Glomerular endothelial cell (primary cell): ENCODE measurements at regions not wholly inside any gene's neighbourhood (a gene's known extent, or its start where the extent isn't known, plus 50 kb on each side); places are given as distances from the start of the nearest gene placed in this dataset.
"Not testable (repeated sequence)": the region's sequence is repeated elsewhere in the genome, so short reads cannot be mapped to it uniquely, and the experiment has no call there.

Source experiments
- DNase-seq: peaks from one replicate; pipeline ENCODE4 v3.0.0-alpha.2; 2011; ENCODE audit warnings: low read depth, low spot score; ENCODE audit errors: extremely low read depth

GRCh38 chr2:95762023-95763021, 170.5 kb downstream of the TRIM43 start:
- DNase-seq = not testable (repeated sequence)

DNA sequence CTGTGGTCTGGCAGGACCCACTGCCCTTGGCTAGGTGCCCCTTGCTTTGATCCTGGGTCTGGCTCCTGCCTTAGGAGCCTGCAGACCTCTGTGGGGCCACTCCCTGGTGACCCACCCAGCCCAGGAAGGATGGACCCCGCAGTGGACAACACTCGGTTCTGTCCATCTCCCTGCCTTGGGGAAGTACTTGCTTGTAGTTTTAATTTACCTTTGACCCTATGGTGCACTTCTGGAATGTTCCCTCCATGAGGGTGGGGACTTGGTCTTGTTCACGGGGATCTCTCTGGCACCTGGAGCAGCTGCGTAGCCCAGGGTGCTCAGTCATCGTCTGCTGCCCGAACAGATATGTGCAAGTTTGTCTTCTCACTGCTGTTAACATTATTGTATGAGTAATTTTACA, 171.3 kb downstream of the TRIM43 start:
- DNase-seq = not testable (repeated sequence)

- DNase-seq = not testable (repeated sequence)
These were observed 173.2 kb downstream of the TRIM43 start for GRCh38 chr2:95764966-95765365.

GRCh38 chr2:95765925-95766910, 174.4 kb downstream of the TRIM43 start:
- DNase-seq = not testable (repeated sequence)

DNA sequence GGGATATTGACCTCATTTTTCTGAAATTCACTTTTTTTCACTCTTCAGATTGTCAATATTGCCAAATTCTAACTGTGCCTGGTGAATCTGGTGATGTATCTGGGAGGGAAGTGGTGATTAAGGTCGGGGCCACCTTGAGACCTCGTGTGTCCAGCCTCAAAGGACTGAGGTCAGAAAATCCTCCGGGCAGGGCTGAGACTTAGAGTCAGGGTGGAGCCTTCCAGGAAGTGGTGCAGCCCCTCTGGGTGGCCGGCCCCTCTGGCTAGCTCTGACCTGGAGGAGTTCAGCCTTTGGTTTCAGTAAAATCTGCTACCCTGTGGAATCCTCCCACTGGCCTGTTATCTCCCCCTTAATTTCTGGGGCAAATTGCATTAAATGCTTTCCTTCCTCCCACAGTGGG, 175.7 kb downstream of the TRIM43 start:
- not testable (repeated sequence) for DNase-seq

GRCh38 chr2:95767950-95768349, 176.1 kb downstream of the TRIM43 start:
- not testable (repeated sequence) for DNase-seq

GRCh38 chr2:95769256-95769655, 177.5 kb downstream of the TRIM43 start:
- DNase-seq = not testable (repeated sequence)

DNA sequence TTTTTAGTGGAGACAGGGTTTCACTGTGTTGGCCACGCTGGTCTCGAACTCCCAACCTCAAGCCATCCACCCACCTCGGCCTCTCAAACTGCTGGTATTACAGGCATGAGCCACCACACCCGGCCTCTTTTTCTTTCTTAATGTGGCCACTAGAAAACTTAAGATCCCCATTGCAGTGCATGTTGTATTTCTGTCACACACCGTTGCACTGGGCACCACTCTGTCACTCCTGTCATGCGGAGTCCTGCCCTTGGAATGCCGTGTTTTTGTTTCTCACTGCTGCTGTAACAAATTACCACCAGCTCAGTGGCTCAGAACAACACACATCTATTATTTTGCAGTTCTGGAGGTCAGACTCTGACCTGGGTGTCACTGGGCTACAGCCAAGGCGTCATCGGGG, 178.9 kb downstream of the TRIM43 start:
- not testable (repeated sequence) for DNase-seq

DNA sequence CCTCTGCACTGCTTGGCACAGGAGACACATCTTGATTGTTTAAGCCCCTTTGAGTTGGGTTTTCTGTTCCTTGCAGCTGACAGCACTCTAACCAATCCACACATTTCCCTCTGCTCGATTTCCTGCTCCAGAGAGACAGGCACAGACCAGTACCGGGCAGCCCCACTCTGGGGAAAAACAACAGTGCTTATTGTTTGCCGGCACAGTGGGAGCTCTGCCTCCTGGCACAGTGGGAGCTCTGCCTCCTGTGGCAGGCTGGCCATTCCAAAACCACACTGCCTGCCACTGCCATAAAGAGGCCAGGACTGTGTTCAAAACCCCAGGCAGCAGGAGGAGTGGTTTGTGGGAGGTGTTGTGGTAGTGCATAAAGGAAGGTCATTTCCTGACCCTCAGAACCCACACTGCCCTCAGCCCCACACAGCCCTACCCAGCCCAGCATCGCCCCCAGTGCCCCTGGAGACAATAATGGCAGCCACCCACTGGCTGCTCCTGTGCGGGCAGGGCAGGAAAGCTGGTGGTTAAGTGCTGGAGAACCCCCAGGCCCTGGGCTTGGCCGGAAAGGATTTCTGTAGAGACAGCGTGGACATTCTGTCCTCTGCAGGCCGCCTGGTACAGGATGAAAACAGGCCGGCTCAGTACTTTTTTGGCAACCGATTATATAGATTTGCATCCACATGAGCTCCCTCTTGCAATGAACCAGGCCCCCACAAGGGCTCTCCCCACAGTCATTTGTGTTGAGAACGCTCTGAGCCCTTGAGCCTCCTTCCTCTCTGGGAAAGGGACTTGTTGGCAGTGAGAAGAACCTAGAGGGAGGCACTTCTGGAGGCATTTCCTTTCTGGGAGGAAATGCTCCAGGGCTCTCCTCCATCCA, 182.8 kb downstream of the TRIM43 start:
- not testable (repeated sequence) for DNase-seq

GRCh38 chr2:95775193-95775531, 183.4 kb downstream of the TRIM43 start:
- DNase-seq = not testable (repeated sequence)
